Adipocyte (in vitro differentiated cells): ENCODE measurements at regions not wholly inside any gene's neighbourhood (a gene's known extent, or its start where the extent isn't known, plus 50 kb on each side); places are given as distances from the start of the nearest gene placed in this dataset.

Experiments used
- DNase-seq: peaks from one replicate; pipeline ENCODE4 v3.0.0-alpha.2; 2015; ENCODE audit warnings: low read depth
- H3K27me3 ChIP-seq: replicated peaks from 2 replicates; pipeline ENCODE4 v1.7.0; 2013; ENCODE audit warnings: mild to moderate bottlenecking, low read length, moderate library complexity; ENCODE audit not compliant: control insufficient read depth, insufficient read depth
- H3K36me3 ChIP-seq: 2 replicates; pipeline ENCODE4 v1.7.0; 2013; ENCODE audit warnings: low read length, mild to moderate bottlenecking, moderate library complexity; ENCODE audit not compliant: control insufficient read depth, insufficient read depth, severe bottlenecking
- H3K4me1 ChIP-seq: 2 replicates; pipeline ENCODE4 v1.7.0; 2013; ENCODE audit warnings: mild to moderate bottlenecking, low read length, moderate library complexity; ENCODE audit not compliant: control insufficient read depth, insufficient read depth
- H3K4me3 ChIP-seq: 2 replicates; pipeline ENCODE4 v1.7.0; 2013; ENCODE audit warnings: mild to moderate bottlenecking, low read length, moderate library complexity
- H3K9ac ChIP-seq: 2 replicates; pipeline ENCODE4 v1.7.0; 2013; ENCODE audit warnings: mild to moderate bottlenecking, low read length, moderate library complexity
- H3K9me3 ChIP-seq: 2 replicates; pipeline ENCODE4 v1.7.0; 2013; ENCODE audit warnings: mild to moderate bottlenecking, low read length, moderate library complexity; ENCODE audit not compliant: control insufficient read depth

DNA sequence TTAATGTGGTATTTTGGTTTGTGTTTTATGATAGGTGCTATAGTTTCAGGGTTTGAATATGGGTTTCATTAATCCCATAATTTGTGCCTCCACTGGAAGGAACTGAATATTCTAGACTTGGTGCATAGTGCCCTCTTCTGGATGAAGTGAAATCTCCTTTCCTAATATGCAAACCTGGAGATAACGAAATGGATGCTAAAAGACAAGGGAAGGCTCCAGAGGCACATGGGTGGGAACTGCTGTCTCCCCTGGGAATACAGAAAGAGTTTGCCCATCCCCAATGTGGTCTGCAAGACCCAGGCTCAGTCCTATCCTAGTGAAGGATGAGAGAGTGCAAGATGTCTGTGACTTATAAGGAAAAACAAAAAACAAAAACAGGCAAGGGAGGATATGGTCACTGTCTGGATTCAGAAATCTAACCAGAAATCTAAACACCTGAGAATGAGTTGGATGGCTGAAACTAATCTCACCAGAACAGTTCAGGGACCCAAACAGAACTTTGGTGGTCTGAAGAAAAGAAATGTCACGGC lies 142.3 kb upstream of the TMPO start:
- H3K27me3 ChIP-seq = peaks cover 23% of the 10 kb centered on the region
- H3K9ac ChIP-seq = no peak overlapping the region
- H3K4me3 ChIP-seq = no peak overlapping the region
- no peaks in the 10 kb centered on the region for H3K4me1 ChIP-seq
- no peaks in the 10 kb centered on the region for H3K36me3 ChIP-seq
- H3K9me3 ChIP-seq = no peaks in the 10 kb centered on the region
- peak; percentile 61 for DNase-seq

DNA sequence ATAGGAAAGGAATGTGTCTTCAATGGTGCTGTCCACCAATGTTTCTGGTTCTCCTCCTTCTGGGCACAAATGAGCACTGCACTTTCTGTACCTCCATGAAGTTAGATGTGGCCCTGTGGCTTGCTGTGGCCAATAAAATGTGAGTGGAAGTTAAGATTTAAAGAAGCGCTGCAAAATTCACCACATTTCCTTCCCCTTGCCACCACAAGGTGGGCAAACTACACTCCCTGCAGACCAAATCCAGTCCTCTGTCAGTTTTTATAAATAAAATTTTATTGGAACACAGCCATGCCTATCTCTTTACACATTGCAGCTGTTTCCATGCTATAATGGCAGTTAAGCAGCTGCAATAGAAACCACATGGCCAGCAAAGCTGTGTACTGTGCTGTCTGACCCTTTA lies 141.4 kb upstream of the TMPO start:
- H3K9ac ChIP-seq = no peak overlapping the region
- DNase-seq = peak; percentile 7
- no peaks in the 10 kb centered on the region for H3K9me3 ChIP-seq
- no peaks in the 10 kb centered on the region for H3K36me3 ChIP-seq
- peaks cover 33% of the 10 kb centered on the region for H3K27me3 ChIP-seq
- no peak overlapping the region for H3K4me3 ChIP-seq
- no peaks in the 10 kb centered on the region for H3K4me1 ChIP-seq

DNA sequence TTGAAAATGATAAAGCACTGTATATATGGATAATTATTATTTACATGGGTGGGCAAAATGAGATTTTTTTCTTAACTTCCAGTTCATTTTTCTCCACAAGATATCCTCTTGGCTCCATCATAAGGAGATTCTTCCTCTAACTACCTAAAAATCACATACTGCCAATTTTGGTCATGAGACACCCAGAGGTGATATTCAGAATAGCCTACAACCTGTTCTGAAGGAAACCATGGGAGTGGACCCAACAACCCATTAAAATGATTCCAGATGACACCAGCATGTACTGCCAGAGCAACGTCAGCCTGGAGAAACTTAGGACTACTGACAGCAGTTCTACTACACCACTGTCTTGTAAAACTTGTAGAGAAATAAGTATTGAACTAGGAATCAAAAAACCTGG lies 136.3 kb upstream of the TMPO start:
- Histone ChIP-seq H3K27me3 (peaks cover 39% of the 10 kb centered on the region), H3K9me3 (no peaks in the 10 kb centered on the region), H3K36me3 (no peaks in the 10 kb centered on the region), H3K4me1 (no peaks in the 10 kb centered on the region), H3K9ac (no peak overlapping the region), H3K4me3 (no peak overlapping the region)
- DNase-seq = no peak

DNA sequence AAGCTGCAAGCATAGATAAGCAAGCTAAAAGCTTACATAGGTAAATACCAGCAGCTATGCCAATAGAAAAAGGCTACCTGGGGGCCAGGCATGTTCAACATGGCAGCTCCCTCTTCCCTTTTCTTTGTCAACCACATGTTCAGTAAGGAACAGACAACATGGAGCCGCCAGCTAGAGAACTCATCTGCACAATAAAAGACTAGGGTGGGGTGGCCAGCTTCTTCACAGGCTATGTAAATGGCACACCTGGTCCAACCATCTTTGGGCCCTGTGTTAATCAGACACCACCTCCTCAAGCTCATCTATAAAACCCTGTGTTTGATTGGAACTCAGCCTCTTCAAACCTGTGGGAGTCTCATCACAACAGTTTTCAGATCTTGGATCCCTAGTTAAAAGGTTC lies 129.7 kb upstream of the TMPO start:
- Histone ChIP-seq H3K36me3 (no peaks in the 10 kb centered on the region), H3K27me3 (peaks cover 20% of the 10 kb centered on the region), H3K4me1 (no peaks in the 10 kb centered on the region), H3K4me3 (no peak overlapping the region), H3K9me3 (no peaks in the 10 kb centered on the region), H3K9ac (no peak overlapping the region)
- no peak for DNase-seq

DNA sequence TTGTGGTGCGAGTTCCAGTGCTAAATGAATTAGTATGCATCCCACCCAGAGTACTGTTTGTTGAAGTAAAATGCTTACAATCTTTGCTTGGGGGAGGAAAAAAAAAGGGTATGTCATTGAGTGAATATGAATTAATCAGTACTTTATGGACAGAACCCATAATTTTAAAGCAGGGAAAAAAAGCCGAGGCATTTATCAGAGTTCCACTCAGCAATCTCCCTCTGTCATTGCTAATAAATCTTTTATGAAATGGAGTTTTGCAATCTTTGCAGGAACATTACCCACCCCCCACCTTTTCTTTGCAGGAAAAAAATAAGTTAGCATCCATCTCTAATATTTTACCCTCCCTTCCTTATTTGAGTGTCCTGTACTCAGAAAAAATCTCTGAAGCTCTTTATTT lies 127.9 kb upstream of the TMPO start:
- H3K27me3 ChIP-seq = peaks cover 25% of the 10 kb centered on the region

DNA sequence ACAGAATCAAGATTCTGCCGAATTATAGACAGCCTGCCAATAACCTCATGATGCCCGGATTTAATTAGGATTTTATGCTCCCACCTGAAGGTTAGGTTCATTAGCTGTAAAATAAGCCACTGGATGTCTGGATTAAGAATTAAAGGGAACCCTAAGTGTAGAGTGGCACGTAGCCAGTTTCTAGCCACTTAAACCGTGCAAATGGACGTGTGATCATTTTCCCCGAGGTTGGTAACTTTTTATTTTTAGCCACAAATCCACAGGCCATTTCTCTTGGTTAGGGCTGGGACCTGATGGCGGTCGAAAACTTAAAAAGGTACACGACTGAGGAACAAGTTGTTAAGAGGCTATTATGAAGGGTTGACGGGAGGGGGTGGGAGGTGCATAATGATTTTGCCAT lies 127.3 kb upstream of the TMPO start:
- Histone ChIP-seq H3K9me3 (no peaks in the 10 kb centered on the region), H3K4me1 (no peaks in the 10 kb centered on the region)
- no peak for DNase-seq

More for the DNA sequence above, 127.9 kb upstream of the TMPO start:
- no peaks in the 10 kb centered on the region for H3K36me3 ChIP-seq
- no peak overlapping the region for H3K9ac ChIP-seq
- H3K4me1 ChIP-seq = no peaks in the 10 kb centered on the region
- H3K9me3 ChIP-seq = no peaks in the 10 kb centered on the region
- DNase-seq = no peak
- H3K4me3 ChIP-seq = no peak overlapping the region

DNA sequence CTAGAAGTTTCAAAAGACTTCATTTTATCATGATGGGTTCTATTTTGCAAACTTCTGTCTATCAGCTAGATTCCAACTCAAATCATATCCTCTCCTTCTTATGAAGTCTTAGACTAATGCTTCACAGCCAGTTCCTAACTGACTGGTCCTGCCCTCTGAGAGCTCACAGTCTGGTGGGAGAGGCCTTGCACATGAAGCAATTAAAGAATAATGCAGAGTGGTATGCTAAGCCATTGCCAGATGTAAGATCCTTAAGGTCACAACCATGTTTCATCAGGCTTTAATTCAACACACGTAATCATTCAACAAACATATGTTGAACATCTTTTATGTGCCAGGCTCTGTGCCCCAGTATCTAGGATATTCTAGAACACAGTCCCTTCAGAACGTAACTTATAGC lies 125.8 kb upstream of the TMPO start:
- DNase-seq = no peak
- Histone ChIP-seq H3K9ac (no peak overlapping the region), H3K36me3 (no peaks in the 10 kb centered on the region), H3K4me1 (no peaks in the 10 kb centered on the region), H3K4me3 (no peak overlapping the region), H3K27me3 (peaks cover 26% of the 10 kb centered on the region), H3K9me3 (no peaks in the 10 kb centered on the region)

More for the DNA sequence above, 127.3 kb upstream of the TMPO start:
- Histone ChIP-seq H3K36me3 (no peaks in the 10 kb centered on the region), H3K4me3 (no peak overlapping the region), H3K9ac (no peak overlapping the region), H3K27me3 (peaks cover 27% of the 10 kb centered on the region)

DNA sequence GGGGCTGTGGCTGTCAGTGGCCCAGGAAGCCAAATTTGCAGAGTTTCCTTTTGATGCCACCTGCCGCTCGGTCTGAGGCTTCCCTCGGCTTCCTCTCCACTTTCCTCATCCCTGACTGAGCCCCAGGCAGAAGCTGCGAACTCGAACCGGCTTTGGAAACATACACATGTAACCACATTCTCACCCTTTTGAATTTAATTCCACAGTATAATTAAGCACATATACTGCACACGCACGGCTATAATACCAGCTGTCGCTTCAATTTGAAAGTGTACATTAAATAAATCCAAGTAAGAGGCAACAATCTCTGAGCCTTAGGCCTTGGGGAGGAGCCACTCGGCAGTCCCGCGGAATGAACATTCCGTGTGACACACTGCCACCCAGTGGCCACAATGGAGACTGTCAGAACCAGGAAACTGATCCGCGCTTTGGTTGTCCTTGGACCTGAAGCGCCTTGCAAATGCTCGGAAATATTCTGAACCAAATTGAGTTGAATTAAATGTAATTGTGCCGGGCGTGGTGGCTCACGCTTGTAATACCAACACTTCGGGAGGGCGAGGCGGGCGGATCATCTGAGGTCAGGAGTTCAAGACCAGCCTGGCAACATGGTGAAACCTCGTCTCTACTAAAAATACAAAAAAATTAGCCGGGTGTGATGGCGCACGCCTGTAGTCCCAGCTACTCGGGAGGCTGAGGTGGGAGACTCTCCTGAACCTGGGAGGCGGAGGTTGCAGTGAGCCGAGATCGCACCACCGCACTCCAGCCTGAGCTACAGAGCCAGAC lies 117.9 kb upstream of the TMPO start:
- Histone ChIP-seq H3K4me1 (no peaks in the 10 kb centered on the region), H3K36me3 (no peaks in the 10 kb centered on the region), H3K27me3 (peaks cover 4% of the 10 kb centered on the region), H3K9ac (peak overlapping the region; percentile 63), H3K4me3 (peak overlapping the region; percentile 70), H3K9me3 (no peaks in the 10 kb centered on the region)
- DNase-seq = peak; percentile 92

DNA sequence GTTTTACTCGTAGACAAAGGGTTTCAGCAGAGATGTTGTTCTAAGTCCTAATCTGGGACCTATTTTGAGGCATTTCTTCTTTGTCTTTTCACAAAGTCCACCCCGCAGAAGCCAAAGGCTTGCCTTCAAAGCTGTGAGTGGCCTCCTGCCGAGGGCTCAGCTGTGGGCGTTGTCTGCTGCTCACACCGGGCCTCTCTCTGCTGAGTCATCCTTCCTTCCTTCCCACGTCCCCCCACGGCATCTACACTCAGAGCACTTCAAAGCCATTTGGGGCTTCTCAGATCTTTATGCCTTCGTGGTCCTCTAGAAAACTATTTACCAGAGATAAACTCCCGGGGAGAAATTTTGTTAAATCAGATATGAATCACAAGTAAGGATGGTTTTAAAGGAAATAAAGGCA lies 115.9 kb upstream of the TMPO start:
- peaks cover under 1% of the 10 kb centered on the region for H3K27me3 ChIP-seq
- no peaks in the 10 kb centered on the region for H3K36me3 ChIP-seq
- peak; percentile 77 for DNase-seq
- no peaks in the 10 kb centered on the region for H3K4me1 ChIP-seq
- no peak overlapping the region for H3K4me3 ChIP-seq
- no peak overlapping the region for H3K9ac ChIP-seq
- no peaks in the 10 kb centered on the region for H3K9me3 ChIP-seq

DNA sequence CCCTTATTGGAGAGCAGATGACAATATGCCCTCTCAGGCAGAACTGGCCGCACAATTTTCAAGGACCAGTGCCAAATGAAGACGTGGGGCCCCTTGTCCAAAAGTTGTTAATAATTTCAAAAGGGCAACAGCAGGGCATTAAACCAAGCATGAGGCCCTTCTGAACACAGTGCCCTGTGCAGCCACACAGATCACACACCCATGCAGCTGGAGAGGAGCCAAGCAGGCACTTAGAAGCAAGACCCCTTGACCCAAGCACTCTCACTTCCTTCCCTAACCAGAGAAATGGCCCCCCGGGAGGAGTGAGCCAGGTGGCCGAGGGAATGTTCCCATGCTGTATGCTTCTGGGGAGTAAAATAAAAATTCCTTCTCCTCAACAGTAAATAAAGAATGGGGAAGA lies 114.0 kb upstream of the TMPO start:
- Histone ChIP-seq H3K9me3 (no peaks in the 10 kb centered on the region), H3K27me3 (no peaks in the 10 kb centered on the region), H3K4me1 (no peaks in the 10 kb centered on the region), H3K9ac (no peak overlapping the region), H3K36me3 (no peaks in the 10 kb centered on the region), H3K4me3 (no peak overlapping the region)
- no peak for DNase-seq

DNA sequence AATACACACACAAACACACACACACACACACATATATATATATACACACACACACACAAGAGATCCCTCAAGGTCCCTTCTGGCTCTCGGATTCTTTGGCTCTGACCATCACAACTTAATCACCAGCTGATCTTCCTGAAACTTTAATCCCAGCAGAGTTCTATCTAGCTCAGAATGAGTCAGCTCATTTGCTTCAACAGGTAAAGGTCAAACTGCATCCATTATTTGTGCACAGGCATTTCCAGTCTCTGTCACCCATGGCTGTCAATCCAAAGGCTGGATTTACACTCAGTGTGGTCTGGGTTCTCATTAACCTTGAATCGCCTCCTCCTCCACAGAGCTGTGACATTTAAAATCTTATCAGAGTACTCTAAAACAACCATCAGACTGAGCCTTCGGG lies 113.3 kb upstream of the TMPO start:
- Histone ChIP-seq H3K27me3 (no peaks in the 10 kb centered on the region), H3K9ac (no peak overlapping the region), H3K9me3 (peaks cover under 1% of the 10 kb centered on the region), H3K4me1 (no peaks in the 10 kb centered on the region), H3K4me3 (no peak overlapping the region), H3K36me3 (no peaks in the 10 kb centered on the region)
- no peak for DNase-seq

DNA sequence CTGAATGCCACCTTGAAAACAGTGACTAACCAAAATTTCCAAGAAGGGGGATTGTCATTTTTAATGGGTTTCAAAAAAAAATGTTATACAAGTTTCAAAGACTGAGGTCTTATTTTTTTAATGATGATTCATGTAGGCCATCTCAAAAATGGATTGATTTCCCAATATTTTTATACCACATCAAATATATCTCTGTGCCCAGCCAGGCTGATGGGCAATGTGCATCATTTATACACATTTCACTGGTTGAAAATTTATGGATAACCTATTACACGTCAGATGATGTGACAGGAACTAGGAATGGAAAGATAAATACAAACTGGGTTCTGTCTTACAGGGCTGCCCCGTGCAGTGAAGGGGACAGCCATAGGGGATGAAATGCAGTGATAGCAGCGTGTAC lies 112.7 kb upstream of the TMPO start:
- Histone ChIP-seq H3K9ac (no peak overlapping the region), H3K36me3 (no peaks in the 10 kb centered on the region), H3K9me3 (peaks cover 6% of the 10 kb centered on the region), H3K4me3 (no peak overlapping the region), H3K4me1 (no peaks in the 10 kb centered on the region), H3K27me3 (no peaks in the 10 kb centered on the region)
- DNase-seq = no peak
